ENCODE measurements at regions not wholly inside any gene's neighbourhood (a gene's known extent, or its start where the extent isn't known, plus 50 kb on each side); places are given as distances from the start of the nearest gene placed in this dataset.
"Not testable (repeated sequence)": the region's sequence is repeated elsewhere in the genome, so short reads cannot be mapped to it uniquely, and the experiment has no call there.

DNA sequence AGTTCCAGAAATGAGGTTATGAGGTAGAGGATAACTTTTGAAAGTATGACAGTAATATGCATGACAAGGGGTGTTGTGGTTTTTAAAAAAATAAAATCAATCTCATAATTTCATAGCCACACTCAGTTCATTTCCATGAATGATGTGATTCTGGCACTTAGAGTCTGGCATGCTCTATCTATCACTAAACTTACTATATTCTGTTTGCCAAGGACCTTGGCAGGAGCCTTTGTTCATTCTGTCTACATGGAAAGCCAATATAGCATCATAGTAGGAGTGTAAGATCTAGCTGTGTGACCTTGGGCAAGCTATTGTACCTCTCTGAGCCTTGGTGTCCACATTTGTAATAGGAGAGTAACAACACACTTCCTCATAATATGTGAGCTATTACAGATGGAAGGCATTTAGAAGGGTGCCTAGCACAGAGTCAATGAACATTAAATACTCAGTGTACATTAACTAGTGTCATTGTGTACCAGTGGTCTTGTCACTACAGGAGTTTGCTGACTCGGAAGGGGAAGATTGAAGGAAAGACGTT is 507.6 kb downstream of the SOX6 start:
- H3K36me3 ChIP-seq (replicated peaks in 1 of 2) = no peaks in the 10 kb centered on the region
- H3K27me3 ChIP-seq = no peaks in the 10 kb centered on the region
- no peaks in the 10 kb centered on the region for H3K9me3 ChIP-seq (replicated peaks in 1 of 3)
- TF ChIP-seq, protein P1, sequence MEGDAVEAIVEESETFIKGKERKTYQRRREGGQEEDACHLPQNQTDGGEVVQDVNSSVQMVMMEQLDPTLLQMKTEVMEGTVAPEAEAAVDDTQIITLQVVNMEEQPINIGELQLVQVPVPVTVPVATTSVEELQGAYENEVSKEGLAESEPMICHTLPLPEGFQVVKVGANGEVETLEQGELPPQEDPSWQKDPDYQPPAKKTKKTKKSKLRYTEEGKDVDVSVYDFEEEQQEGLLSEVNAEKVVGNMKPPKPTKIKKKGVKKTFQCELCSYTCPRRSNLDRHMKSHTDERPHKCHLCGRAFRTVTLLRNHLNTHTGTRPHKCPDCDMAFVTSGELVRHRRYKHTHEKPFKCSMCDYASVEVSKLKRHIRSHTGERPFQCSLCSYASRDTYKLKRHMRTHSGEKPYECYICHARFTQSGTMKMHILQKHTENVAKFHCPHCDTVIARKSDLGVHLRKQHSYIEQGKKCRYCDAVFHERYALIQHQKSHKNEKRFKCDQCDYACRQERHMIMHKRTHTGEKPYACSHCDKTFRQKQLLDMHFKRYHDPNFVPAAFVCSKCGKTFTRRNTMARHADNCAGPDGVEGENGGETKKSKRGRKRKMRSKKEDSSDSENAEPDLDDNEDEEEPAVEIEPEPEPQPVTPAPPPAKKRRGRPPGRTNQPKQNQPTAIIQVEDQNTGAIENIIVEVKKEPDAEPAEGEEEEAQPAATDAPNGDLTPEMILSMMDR (IDR thresholded peaks at IDR 0.05) = no peak
- TF ChIP-seq POLR2A (IDR thresholded peaks at IDR 0.05) = no peak
- peaks cover 0 to 3% of the 10 kb centered on the region in 2 donors for H3K4me1 ChIP-seq (replicated peaks in 1 of 2)
- intact Hi-C loops (cut with DNase I) = no loop called here
- WGBS, 4 donors = 78 to 92% (median 84%) methylated on average over 2 of the region's 2 CpGs
- no peak for DNase-seq
- H3K4me3 ChIP-seq = no peak overlapping the region
- H3K27ac ChIP-seq = no peak overlapping the region

DNA sequence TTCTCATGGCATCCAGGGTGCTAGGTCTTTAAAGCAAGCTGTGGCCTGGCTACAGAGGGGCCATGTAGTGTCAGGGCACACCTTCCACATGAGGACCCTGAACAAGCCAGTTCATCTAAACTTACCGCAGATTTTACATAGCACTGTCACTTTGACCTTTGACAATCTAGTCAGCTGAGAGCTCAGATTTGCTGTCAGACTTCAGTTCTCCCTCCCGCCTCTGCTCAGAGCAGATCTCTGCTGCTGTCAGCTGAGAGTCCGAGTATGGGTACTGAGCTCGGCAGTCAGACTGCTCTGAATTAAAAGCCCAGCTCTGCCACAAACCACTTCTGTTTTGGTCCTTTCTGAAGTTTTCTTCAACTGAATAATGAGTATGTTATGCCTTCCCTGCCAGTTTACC is 507.1 kb downstream of the SOX6 start:
- no peak for TF ChIP-seq POLR2A (IDR thresholded peaks at IDR 0.05)
- TF ChIP-seq, protein P1 (IDR thresholded peaks at IDR 0.05) = no peak
- 73 to 77% (median 75%) methylated on average over 4 of the region's 4 CpGs for WGBS, 4 donors
- no peaks in the 10 kb centered on the region for H3K27me3 ChIP-seq
- intact Hi-C loops (cut with DNase I) = no loop called here
- H3K9me3 ChIP-seq (replicated peaks in 1 of 3) = no peaks in the 10 kb centered on the region
- H3K36me3 ChIP-seq (replicated peaks in 1 of 2) = no peaks in the 10 kb centered on the region
- peaks cover 0 to 3% of the 10 kb centered on the region in 2 donors for H3K4me1 ChIP-seq (replicated peaks in 1 of 2)
- H3K4me3 ChIP-seq = no peak overlapping the region
- H3K27ac ChIP-seq = no peak overlapping the region
- no peak for DNase-seq

DNA sequence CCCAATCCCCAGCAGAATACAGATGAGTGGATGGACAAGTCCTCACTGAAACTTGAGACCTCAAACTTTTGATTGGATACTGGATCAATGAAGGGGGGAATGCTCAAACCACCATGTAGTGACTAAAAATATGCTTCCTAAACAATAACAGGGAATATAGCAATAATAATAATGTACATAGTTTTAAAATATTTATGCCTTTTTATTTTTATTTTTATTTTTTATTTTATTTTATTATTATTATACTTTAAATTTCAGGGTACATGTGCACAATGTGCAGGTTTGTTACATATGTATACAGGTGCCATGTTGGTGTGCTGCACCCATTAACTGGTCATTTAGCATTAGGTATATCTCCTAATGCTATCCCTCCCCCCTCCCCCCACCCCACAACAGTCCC is 506.0 kb downstream of the SOX6 start:
- DNase-seq; intact Hi-C loops (cut with DNase I); H3K27me3 ChIP-seq; H3K4me1 ChIP-seq (replicated peaks in 1 of 2); H3K36me3 ChIP-seq (replicated peaks in 1 of 2); H3K27ac ChIP-seq; H3K9me3 ChIP-seq (replicated peaks in 1 of 3); H3K4me3 ChIP-seq: not testable (repeated sequence)

DNA sequence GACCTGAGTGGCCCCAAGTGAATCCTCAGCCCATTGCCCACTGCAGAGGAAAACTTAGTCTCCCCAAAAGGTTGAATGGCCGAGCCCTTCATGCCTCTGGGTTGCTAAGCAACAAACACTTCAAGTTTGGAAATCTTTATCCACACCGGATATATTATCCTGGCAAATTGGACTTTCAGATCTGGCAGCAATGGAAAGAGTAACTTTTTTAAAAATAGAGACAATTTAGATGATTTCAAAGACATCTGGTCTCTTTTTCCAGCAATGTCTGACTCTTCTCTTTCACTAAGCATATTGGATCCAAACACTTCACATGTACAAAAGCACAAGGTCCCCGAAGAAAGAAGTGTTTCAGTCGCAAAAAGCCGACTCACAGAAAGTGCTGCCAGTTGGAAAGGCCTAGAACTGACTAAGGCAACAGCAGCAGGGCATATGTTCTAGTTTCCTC is 505.3 kb downstream of the SOX6 start:
- H3K27ac ChIP-seq = no peak overlapping the region
- 73 to 81% (median 77%) methylated on average over 5 of the region's 5 CpGs for WGBS, 4 donors
- H3K9me3 ChIP-seq (replicated peaks in 1 of 3) = no peaks in the 10 kb centered on the region
- intact Hi-C loops (cut with DNase I) = no loop called here
- H3K4me1 ChIP-seq (replicated peaks in 1 of 2) = peaks cover 0 to 3% of the 10 kb centered on the region in 2 donors
- DNase-seq = no peak
- H3K27me3 ChIP-seq = no peaks in the 10 kb centered on the region
- no peak for TF ChIP-seq POLR2A (IDR thresholded peaks at IDR 0.05)
- TF ChIP-seq, protein P1 (IDR thresholded peaks at IDR 0.05) = no peak
- H3K36me3 ChIP-seq (replicated peaks in 1 of 2) = no peaks in the 10 kb centered on the region
- H3K4me3 ChIP-seq = no peak overlapping the region

DNA sequence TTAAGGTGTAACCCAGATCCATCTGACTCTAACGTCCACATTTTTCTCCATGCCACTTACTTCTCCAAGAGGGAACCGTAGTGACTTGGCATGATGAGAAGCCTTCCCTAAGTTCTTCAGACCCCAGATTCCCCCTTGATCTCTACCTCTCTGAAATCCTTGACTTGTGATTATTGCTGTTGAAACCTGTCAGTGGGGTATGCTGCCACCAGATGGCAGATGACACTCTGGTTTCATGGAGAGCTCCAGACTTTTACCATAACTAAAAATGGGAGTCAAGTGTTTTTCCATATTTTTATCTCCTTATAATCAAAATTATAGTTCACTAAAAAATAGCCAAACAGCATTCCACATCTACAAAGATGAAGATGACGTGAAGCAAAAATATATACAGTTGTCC is 504.2 kb downstream of the SOX6 start:
- intact Hi-C loops (cut with DNase I) = no loop called here
- no peak overlapping the region for H3K4me3 ChIP-seq
- 59 to 69% (median 63%) methylated on average over 3 of the region's 3 CpGs for WGBS, 4 donors
- TF ChIP-seq, protein P1 (IDR thresholded peaks at IDR 0.05) = peak; percentile 6 to 38 (median 22)
- TF ChIP-seq POLR2A (IDR thresholded peaks at IDR 0.05) = no peak
- no peaks in the 10 kb centered on the region for H3K36me3 ChIP-seq (replicated peaks in 1 of 2)
- H3K9me3 ChIP-seq (replicated peaks in 1 of 3) = no peaks in the 10 kb centered on the region
- H3K27ac ChIP-seq = no peak overlapping the region
- DNase-seq = no peak
- peaks cover 0 to 3% of the 10 kb centered on the region in 2 donors for H3K4me1 ChIP-seq (replicated peaks in 1 of 2)
- no peaks in the 10 kb centered on the region for H3K27me3 ChIP-seq
